ENCODE measurements at regions not wholly inside any gene's neighbourhood (a gene's known extent, or its start where the extent isn't known, plus 50 kb on each side); places are given as distances from the start of the nearest gene placed in this dataset.

DNA sequence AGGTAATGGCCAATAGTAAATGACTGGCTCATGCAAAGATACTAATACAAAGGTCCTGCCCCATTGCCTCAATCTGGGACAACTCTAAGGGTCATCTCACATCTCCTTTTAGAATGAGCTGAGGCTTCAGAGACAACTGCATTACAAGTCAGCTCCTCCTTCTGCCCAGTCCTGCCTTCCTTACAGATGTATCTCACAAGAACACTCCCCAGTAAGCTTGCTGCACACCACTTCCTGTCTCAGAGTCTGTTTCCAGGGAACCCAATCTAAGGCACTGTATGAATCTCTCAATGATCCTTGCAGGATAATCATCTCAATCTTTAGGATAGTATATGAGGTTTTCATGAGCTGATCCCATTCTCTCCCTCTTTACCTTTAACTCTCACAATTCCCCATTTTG lies 57.8 kb upstream of the ZDHHC17 start:
- DNase-seq (ENCODE audit: low read depth), result no peak

GRCh38 chr12:76706761-76707160 lies 57.2 kb upstream of the ZDHHC17 start:
- no peak for DNase-seq (ENCODE audit: low read depth)

GRCh38 chr12:76707772-76708171 lies 56.1 kb upstream of the ZDHHC17 start:
- no peak for DNase-seq (ENCODE audit: low read depth)

DNA sequence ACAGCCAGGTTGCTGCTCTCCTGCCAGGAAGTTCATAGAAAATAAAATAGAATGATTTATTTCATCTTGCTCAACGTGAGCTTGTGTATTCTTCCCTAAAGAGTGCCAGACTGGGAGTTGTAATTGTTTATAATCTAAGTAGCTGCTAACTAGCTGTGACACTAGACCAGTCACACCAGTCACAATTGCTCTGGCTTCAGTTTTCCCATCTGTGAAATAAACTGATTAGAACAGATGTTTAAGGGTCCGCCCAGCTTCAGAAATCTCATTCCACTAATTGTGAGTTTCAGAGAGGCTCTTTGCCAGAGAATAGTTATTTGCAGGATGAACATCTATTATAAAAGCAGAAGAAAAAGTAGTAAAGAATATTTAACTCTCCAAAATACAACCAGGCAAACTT lies 55.6 kb upstream of the ZDHHC17 start:
- no peak for DNase-seq (ENCODE audit: low read depth)

DNA sequence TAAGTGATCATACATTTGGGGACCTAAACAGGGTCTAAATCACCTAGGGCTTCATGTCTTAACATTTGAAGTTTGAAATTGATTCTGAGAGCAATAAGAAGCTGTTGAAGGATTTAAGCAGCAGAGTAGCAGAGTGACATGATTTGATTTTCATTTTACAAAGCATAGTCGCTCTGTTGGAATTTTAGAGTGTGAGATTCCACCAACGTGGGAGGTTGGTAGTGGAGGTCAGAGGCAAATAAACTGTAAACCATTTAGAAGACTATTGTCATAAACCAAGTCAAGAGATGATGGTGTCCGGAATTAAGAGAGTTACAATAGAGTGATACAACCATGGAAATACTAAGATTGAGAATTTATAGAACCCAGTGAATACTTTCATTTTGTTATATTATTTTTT lies 52.7 kb upstream of the ZDHHC17 start:
- DNase-seq (ENCODE audit: low read depth), result no peak

GRCh38 chr12:76713130-76713529 lies 50.8 kb upstream of the ZDHHC17 start:
- no peak for DNase-seq (ENCODE audit: low read depth)

- no peak for DNase-seq (ENCODE audit: low read depth)
These were observed 49.9 kb upstream of the ZDHHC17 start for GRCh38 chr12:76713986-76714385.

Measured in myocyte (in vitro differentiated cells).